Psoas muscle (tissue), 6 donors: ENCODE measurements at regions not wholly inside any gene's neighbourhood (a gene's known extent, or its start where the extent isn't known, plus 50 kb on each side); places are given as distances from the start of the nearest gene placed in this dataset.

Experiments
- ATAC-seq, 4 donors: fragments of 200-7000 bp; cut with Tn5 transposase; one replicate each; pipeline ENCODE4 v1.9.1; 2020; ENCODE audit warnings: moderate library complexity in 3 of 4, mild to moderate bottlenecking in 2 of 4
- DNase-seq, 2 donors: peaks; one replicate each; pipeline ENCODE4 v3.0.0-alpha.2; 2020
- H3K27ac ChIP-seq: fragments of 200-600 bp; one replicate; pipeline ENCODE4 v1.8.0; 2022
- H3K27me3 ChIP-seq, 3 donors: fragments of 200-600 bp in 1 of 3; one replicate each; pipeline versions ENCODE4 v1.6.1 to v1.8.0; 2013 to 2022; ENCODE audit warnings: low read length in 2 of 3, mild to moderate bottlenecking in 2 of 3, moderate library complexity in 1 of 3; ENCODE audit not compliant: insufficient read depth in 3 of 3
- H3K36me3 ChIP-seq, 2 donors: fragments of 200-600 bp in 1 of 2; one replicate each; pipeline versions ENCODE4 v1.6.1 to v1.8.0; 2013 to 2022; ENCODE audit warnings: low read depth in 1 of 2, mild to moderate bottlenecking in 1 of 2, moderate library complexity in 1 of 2; ENCODE audit not compliant: insufficient read depth in 1 of 2
- H3K4me1 ChIP-seq: fragments of 200-600 bp; one replicate; pipeline ENCODE4 v1.8.0; 2022
- H3K4me3 ChIP-seq: fragments of 200-600 bp; one replicate; pipeline ENCODE4 v1.8.0; 2022; ENCODE audit warnings: mild to moderate bottlenecking
- H3K9me3 ChIP-seq: fragments of 200-600 bp; one replicate; pipeline ENCODE4 v1.8.0; 2022
- intact Hi-C, 2 donors: fragments of 100-400 bp; cut with DNase I; formaldehyde crosslinking; loops; one replicate each; pipeline versions ENCODE4 v1.11.0 to v1.14.2; 2022
- TF ChIP-seq, protein P1 (sequence below): fragments of 200-600 bp; IDR thresholded peaks from one replicate; pipeline ENCODE4 v1.8.0; 2022; ENCODE audit warnings: antibody characterized with exemption
- donor health status: healthy with polysubstance abuse.
- donor health status: DM: no; HTN: no; CAD: no; lungs with moderate emphysema.
- donor health status: healthy.
- donor health status: DM: yes; HTN: yes; CAD: no.
- donor health status: DM: no; HTN: no; CAD: no.
- donor health status: DM: yes; HTN: yes; CAD: no.

DNA sequence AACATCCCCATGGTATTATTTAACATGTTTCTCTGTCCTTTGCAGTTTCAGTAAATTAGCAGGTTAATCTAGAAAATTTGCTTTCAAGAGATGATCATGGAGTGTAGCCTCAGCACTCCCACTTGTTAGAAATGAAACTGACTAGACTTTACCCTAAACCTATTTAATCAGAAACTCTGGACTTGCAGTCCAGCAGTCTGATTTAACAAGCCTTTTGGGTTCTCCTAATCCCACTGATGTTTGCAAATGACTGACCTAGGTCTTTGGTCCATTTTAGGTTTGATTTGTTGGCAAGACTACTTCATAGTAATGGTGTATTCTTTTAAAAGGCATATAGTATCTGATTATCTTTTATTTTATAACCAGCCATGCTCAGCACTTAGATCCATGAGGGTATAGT lies 55.5 kb upstream of the SLC25A13 start:
- TF ChIP-seq, protein P1, sequence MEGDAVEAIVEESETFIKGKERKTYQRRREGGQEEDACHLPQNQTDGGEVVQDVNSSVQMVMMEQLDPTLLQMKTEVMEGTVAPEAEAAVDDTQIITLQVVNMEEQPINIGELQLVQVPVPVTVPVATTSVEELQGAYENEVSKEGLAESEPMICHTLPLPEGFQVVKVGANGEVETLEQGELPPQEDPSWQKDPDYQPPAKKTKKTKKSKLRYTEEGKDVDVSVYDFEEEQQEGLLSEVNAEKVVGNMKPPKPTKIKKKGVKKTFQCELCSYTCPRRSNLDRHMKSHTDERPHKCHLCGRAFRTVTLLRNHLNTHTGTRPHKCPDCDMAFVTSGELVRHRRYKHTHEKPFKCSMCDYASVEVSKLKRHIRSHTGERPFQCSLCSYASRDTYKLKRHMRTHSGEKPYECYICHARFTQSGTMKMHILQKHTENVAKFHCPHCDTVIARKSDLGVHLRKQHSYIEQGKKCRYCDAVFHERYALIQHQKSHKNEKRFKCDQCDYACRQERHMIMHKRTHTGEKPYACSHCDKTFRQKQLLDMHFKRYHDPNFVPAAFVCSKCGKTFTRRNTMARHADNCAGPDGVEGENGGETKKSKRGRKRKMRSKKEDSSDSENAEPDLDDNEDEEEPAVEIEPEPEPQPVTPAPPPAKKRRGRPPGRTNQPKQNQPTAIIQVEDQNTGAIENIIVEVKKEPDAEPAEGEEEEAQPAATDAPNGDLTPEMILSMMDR: no peak
- Histone ChIP-seq H3K27ac (no peak overlapping the region), H3K4me1 (no peaks in the 10 kb centered on the region), H3K27me3 (peaks cover 0 to 9% (median 0%) of the 10 kb centered on the region in 3 donors), H3K9me3 (no peaks in the 10 kb centered on the region), H3K4me3 (no peak overlapping the region), H3K36me3 (no peaks in the 10 kb centered on the region)
- intact Hi-C loops: no loop called here
- ATAC-seq (no peak), DNase-seq (no peak)
